ENCODE measurements at regions not wholly inside any gene's neighbourhood (a gene's known extent, or its start where the extent isn't known, plus 50 kb on each side); places are given as distances from the start of the nearest gene placed in this dataset.
A peak's percentile ranks its signal among the peaks of the same experiment; 100 is the strongest.

GRCh38 chr21:17976691-17977090 is 157.5 kb upstream of the C21orf91 start:
- DNase-seq, result no peak

DNA sequence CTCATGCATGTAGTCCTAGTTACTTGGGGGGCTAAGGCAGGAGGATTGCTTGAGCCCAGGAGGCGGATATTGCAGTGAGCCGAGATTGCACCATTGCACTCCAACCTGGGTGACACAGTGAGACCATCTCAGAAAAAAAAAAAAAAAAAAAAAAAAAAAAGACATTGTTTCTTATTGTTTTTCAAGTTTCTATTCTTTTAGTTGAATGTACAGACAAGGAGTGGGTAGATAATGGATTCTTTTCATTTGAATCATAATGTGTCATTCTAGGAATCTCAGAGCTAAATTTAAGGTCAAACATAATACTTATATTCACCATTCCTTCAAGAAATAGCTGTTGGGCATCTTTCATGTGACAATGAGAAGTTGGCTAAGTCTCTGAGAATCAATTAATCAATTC is 157.0 kb upstream of the C21orf91 start:
- DNase-seq, result no peak

DNA sequence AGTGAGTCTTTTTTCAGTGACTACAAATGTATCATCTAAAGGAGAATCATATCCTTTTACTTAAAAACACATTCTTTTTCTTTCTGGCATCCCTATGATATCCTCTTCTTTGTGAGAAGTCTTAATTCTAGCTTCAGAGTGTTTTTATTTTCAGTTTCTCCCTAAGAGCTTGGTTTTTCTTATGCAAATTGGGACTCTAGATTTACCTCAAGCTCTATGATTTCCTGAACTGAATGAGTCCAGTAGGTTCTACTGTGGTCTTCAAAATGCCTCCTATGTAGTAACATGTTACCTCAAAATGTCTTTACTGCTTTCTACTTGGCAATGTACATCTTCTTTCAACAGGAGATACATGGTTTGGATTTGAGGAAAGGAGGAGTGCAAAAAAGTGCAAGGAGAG is 148.2 kb upstream of the C21orf91 start:
- no peak for DNase-seq

DNA sequence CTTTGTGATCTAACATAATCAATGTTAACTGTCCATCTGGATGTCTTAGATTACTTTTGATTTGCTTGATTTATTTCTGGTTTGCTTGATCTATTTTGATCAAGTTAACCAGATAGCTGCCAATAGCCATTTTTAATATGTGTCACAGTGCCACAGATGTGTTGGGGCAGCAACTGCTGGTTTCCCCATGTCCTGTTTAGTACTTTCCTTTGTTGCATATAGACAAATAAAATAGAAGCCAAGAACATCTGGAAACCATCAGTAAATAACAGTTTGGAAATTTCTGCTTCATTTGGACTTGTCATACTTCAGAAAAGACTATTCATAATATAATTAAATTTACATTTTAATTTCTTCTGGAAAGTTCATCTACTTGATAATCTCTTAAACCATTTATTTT is 145.6 kb upstream of the C21orf91 start:
- DNase-seq, result no peak

DNA sequence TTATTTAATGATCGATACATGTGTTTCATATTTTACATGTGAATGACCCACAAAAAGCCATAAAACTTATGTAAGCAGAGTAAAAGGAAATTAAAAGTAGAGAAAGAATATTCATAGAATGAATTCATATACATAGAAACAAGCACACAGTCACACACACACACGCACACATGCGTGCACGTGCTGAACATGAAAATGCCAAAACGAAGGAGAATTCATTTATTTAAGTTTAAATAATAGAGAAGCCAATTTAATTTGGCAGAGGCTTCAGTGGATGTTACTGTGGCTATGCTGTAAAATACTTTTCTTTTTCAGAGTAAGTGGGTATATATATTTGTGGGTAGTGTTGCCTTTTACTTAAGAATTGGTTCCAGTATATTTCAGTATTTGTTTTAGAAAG is 145.0 kb upstream of the C21orf91 start:
- DNase-seq, result no peak

GRCh38 chr21:17950591-17950990 is 131.4 kb upstream of the C21orf91 start:
- DNase-seq, result no peak

DNA sequence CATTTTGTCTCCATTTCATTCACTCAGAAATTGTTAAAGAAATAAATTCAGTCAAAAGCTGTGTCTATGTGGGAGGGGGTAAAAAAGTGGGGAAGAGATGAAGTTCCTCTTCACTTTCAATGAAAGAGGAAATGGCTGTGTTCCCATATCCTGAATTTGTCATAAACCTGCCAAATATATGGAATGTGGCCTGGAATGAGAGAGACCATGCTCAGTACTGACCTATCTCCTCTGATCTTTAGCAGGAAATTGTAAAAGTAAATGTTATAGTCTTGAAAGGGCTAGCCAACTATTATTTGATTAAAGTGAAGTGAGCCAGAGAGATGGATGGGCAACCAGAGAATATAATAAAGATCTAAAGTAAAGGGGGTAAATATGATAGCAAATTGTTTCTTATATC is 130.3 kb upstream of the C21orf91 start:
- DNase-seq, result no peak

- no peak for DNase-seq
Observed at GRCh38 chr21:17947531-17947930, 128.4 kb upstream of the C21orf91 start.

DNA sequence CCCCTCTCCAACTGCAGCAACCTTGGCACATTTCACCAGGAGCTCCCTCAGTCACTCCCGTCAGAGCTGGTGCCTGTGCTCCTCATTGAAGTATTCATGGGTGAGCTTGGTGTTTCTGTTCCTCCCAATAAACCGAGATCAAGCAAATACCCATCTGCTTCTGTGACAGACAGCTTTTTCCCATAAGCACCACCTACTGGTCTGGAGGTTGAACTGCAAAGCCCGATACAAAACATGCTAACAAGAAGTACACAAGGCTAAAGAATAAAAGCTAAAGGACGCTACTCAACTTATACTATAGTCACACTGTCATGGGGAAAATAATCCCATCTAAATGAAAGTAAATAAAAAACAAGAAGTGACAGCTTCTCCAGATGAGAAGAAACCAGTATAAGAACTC is 111.9 kb upstream of the C21orf91 start:
- DNase-seq, result peak in 1 of 2 donors; percentile 10

GRCh38 chr21:17930093-17930492 is 110.9 kb upstream of the C21orf91 start:
- no peak for DNase-seq

DNA sequence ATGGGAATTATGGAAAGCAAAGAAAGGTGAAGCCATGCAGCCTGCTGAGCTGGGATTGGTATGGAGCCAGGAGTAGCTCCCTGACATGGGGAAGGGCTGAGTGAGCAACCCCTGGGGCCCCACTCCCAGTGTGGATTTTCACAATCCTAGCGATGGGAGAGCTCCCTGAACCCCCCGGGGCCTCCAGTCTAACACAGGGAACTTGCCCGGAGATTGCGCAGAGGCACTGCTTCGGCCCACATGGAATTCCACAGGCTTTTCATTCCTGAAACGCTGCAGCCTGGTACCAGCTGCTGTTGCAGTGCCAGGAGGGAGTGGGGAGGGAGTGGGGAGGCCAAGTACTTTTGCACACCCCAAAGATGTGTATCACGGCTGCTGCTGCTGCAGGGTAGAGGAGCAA is 110.4 kb upstream of the C21orf91 start:
- no peak for DNase-seq

GRCh38 chr21:17925899-17926298 is 106.7 kb upstream of the C21orf91 start:
- DNase-seq, result no peak

DNA sequence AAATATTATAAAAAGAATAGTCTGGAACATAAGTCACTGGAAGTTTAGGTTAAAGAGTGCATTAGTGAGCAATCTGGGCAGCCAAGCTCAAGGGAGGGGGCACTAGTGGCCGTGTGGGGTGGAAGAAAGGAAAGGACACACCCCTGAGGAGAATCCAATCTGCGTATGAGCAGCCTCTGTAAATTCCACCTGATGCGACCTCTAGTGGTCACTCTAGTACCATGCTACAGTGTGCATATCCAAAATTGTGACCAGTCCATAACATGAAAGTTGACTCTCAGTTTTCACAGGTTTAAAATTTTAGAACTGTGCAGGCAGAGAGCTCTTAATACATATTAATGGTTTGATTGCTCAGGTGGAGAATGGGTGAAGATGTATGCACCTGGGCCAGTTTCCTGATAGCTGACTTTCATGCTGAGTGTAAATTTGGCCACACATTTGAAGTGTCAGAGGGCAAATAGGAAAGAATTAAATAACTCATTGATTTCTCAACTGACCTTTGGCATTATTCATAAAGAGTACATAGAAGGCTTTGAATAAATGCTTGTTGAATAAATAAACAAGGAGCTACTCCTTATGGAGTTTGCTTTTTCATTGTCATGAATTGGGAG is 105.9 kb upstream of the C21orf91 start:
- peak; percentile 29 to 69 for DNase-seq

- no peak for DNase-seq
Observed at GRCh38 chr21:17921579-17922530, 102.7 kb upstream of the C21orf91 start.

DNA sequence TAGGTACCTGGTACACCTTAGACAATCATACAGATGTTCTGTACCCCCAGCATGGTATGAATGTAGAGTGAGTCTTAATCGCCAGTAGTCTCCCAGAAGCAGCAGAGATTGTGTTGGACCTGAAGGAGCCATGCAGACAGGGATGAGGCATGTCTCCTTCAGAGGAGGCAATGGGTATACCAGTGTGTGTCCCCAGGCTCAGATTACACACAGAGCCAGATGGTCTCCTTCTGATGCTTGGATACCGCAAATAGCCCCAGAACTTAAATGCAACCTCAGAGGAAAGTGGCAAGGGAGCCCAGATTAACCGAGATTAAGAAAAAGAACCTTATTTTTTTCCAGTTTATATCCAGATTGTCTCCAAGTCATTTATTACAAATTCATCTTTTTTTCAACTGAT is 96.8 kb upstream of the C21orf91 start:
- DNase-seq, result no peak

DNA sequence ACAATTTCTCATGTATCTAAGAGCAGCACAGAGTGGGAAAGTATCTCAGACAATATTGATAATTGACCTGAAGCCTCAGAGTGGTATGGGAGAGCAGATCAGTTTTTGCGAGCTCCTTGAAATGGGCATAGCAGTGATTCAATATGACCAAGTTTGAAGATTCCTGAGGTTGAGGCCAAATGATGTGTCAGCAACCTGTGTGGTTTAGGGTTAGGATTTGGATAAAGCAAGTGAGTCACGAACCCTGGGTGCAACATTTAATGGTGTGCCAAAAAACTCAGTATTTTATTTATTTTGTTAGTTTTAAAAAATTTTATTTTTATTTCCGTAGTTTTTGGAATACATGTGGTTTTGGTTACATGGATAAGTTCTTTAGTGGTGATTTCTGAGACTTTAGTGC is 92.5 kb upstream of the C21orf91 start:
- no peak for DNase-seq

- DNase-seq, result no peak
Observed at GRCh38 chr21:17903929-17904639, 84.9 kb upstream of the C21orf91 start.

- peak; percentile 41 to 80 for DNase-seq
Observed at GRCh38 chr21:17903029-17903806, 84.1 kb upstream of the C21orf91 start.

- DNase-seq, result peak; percentile 17 to 29
Observed at GRCh38 chr21:17901458-17902079, 82.4 kb upstream of the C21orf91 start.

DNA sequence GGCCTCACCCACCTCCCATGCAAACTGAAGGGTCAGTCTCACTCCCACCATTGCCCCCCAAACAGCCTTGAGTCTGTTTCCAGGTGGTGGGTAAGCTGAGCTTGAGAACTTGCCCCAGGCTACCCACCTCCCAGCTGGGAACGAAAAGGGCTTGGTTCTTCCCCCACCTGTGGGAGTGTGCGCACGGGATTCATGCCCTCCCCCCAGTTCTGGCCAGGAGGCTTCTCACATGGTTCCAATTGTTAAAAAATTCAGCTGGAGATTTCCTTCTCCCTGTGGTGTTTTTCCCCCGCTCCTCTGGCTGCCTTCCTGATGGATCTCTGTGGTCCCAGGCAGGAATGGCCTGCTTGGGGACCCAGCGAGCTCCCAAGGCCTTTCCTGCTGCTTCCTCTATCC is 81.8 kb upstream of the C21orf91 start:
- DNase-seq, result no peak

DNA sequence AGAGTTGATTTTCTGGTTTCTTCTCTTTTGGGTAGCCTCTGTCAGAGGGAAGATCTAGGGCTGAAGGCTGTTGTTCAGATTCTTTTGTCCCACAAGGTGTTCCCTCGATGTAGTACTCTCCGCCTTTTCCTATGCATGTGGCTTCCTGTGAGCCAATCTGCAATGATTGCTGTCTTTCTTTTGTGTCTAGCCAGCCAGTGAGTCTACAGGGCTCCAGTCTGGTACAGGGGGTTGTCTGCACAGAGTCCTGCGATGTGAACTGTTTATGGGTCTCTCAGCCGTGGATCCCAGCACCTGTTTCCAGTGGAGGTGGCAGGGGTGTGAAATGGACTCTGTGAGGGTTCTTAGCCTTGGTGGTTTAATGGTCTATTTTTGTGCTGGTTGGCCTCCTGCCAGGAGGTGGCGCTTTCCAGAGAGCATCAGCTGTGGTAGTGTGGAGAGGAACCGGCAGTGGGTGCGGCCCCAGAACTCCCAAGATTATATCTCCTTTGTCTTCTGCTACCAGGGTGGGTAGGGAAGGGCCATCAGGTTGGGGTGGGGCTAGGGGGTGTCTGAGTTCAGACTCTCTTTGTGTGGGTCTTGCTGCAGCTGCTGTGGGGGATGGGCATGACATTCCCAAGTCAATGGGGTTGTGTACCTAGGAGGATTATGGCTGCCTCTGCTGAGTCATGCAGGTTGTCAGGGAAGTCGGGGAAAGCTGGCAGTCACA is 81.3 kb upstream of the C21orf91 start:
- DNase-seq, result no peak

DNA sequence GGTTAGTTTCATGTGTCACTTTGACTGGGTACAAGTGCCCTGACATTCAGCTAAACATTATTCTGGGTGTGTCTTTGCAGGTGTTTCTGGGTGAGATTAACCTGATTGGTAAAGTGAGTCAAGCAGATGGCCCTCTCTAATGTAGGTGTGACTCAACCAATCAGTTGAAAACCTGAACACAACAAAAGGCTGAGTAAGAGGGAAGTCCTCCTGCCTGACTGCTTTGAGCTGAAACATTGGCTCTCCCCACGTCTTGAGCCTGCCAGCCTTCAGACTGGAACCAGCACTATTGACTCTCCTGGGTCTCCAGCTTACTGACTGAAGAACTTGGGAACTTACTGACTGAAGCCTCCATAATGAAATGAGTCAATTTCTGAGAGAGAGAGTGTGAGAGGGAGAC is 70.0 kb upstream of the C21orf91 start:
- DNase-seq, result no peak

Measured in inflammatory macrophage treated with lipopolysaccharide for 1 hour (primary cell).